ENCODE measurements at regions not wholly inside any gene's neighbourhood (a gene's known extent, or its start where the extent isn't known, plus 50 kb on each side); places are given as distances from the start of the nearest gene placed in this dataset.

DNA sequence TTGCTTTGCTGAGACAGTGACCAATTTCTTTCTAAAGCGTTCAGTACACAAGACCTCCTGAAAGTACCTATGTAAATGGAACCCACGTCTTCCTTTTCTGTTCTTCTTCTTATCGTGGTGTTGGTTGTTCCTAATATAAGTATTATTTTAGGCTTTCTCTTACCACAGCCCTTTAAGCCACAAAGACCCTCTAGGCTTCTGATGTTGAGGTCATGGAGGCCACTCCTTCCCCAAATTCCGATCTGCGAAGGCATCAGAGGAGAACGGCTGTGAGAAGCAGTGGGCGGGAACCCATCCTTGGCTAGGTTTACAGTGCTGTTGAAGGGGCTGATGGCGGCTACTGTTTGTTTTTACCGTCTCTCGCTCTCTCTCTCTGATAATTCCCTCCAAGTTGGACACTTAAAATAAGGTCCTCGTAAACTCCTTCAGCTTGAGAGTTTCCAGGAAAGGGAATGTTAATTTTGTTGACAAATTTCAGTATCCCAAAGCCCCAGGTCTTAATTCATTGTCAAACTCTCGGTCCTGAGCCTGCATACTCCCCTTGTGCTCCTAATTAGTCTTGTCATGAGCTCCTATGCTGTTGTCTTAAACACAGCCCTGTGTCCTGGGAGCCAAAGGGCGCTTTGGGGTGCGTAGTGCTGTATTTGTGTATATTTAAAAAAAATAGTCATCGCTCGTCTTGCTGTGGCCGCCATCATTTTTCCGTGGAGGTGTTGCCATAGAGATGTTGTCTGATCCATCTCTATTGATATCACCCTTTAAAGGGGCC is 178.8 kb downstream of the OPA1 start:
- Histone ChIP-seq H3K27me3 (no peaks in the 10 kb centered on the region; the same call in 1 of the 2 replicates), H3K4me3 (no peak overlapping the region), H3K27ac (no peak overlapping the region), H3K36me3 (no peaks in the 10 kb centered on the region), H4K20me1 (no peaks in the 10 kb centered on the region), H3K9me3 (0 out of 2 replicates have a peak, but pooled peaks cover 5% of the 10 kb centered on the region), H3K4me1 (no peaks in the 10 kb centered on the region), H3K4me2 (no peak overlapping the region), H3K9ac (no peak overlapping the region)
- TF ChIP-seq Cebpa-rat (IDR thresholded peaks at IDR 0.05) = no peak

- no peak overlapping the region for H3K9ac ChIP-seq
- H3K9me3 ChIP-seq = 0 out of 2 replicates have a peak, but pooled peaks cover 5% of the 10 kb centered on the region
- H3K4me3 ChIP-seq = no peak overlapping the region
- no peak overlapping the region for H3K27ac ChIP-seq
- H3K4me2 ChIP-seq = no peak overlapping the region
- H3K27me3 ChIP-seq = no peaks in the 10 kb centered on the region; the same call in 1 of the 2 replicates
- H3K4me1 ChIP-seq = no peaks in the 10 kb centered on the region
- H4K20me1 ChIP-seq = no peaks in the 10 kb centered on the region
- TF ChIP-seq Cebpa-rat (IDR thresholded peaks at IDR 0.05) = no peak
- no peaks in the 10 kb centered on the region for H3K36me3 ChIP-seq
Measured at GRCh38 chr3:193772422-193772763, 179.4 kb downstream of the OPA1 start.

DNA sequence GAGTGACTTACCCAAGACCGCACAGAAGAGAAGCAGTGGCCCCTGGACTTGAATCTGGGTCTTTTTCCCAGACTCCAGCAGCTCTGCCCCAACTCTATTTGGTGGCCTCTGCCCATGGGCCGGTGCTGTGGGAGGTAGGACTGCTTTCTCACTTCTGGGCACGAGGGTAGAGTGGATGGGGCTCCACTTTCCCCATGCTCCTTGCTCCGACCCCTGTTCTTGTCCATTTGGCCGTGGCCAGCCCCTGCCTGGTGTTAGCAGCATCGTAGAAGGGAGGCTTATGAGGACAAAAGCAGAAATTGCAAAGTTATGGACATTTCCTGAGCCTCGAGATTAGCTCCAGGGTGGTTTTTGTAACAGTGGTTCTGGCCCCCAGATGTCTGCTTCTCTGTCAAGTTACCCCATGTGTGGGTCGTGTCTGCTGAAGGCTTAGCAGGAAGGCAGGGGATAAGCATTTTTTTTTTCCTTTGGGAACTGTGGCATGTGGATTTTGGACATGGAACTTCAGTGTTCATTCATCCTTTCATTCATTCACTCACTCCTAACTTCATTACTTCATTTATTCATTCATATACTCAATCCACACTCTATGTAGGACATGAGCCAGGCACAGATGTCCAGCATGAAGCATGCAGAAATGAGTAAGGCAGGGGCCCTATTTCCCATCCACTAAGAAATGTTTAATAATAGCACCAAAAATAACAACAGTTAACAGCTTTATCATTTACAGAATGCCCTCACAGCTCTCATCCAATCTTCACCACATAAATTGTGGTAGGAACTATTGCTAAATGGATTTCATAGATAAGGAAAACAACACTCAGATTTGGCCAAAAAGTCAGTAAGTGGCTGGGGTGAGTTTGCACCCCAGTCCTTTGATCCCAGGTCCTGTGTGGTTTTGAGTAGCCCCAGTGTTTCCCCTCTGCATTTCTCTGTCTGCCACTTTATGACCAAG is 180.5 kb downstream of the OPA1 start:
- H3K9me3 ChIP-seq = 0 out of 2 replicates have a peak, but pooled peaks cover 5% of the 10 kb centered on the region
- TF ChIP-seq Cebpa-rat (IDR thresholded peaks at IDR 0.05) = no peak
- no peaks in the 10 kb centered on the region for H3K4me1 ChIP-seq
- no peak overlapping the region for H3K4me3 ChIP-seq
- H3K9ac ChIP-seq = no peak overlapping the region
- H3K4me2 ChIP-seq = no peak overlapping the region
- peaks cover 3% of the 10 kb centered on the region; the same call in 1 of the 2 replicates for H3K27me3 ChIP-seq
- no peak overlapping the region for H3K27ac ChIP-seq
- no peaks in the 10 kb centered on the region for H4K20me1 ChIP-seq
- H3K36me3 ChIP-seq = no peaks in the 10 kb centered on the region

GRCh38 chr3:193774272-193774915 is 181.4 kb downstream of the OPA1 start:
- Histone ChIP-seq H3K4me2 (no peak overlapping the region), H3K4me1 (no peaks in the 10 kb centered on the region), H3K36me3 (no peaks in the 10 kb centered on the region), H3K27me3 (peaks cover 11% of the 10 kb centered on the region; the same call in 1 of the 2 replicates), H4K20me1 (no peaks in the 10 kb centered on the region), H3K27ac (no peak overlapping the region), H3K4me3 (no peak overlapping the region), H3K9me3 (0 out of 2 replicates have a peak, but pooled peaks cover 5% of the 10 kb centered on the region), H3K9ac (no peak overlapping the region)
- no peak for TF ChIP-seq Cebpa-rat (IDR thresholded peaks at IDR 0.05)

GRCh38 chr3:193774916-193775285 is 181.9 kb downstream of the OPA1 start:
- H3K4me3 ChIP-seq = no peak overlapping the region
- no peak overlapping the region for H3K9ac ChIP-seq
- H3K27me3 ChIP-seq = peaks cover 16% of the 10 kb centered on the region; the same call in 1 of the 2 replicates
- H3K4me2 ChIP-seq = no peak overlapping the region
- H4K20me1 ChIP-seq = no peaks in the 10 kb centered on the region
- TF ChIP-seq Cebpa-rat (IDR thresholded peaks at IDR 0.05) = no peak
- H3K4me1 ChIP-seq = no peaks in the 10 kb centered on the region
- H3K9me3 ChIP-seq = 0 out of 2 replicates have a peak, but pooled peaks cover 5% of the 10 kb centered on the region
- no peak overlapping the region for H3K27ac ChIP-seq
- no peaks in the 10 kb centered on the region for H3K36me3 ChIP-seq

- TF ChIP-seq Cebpa-rat (IDR thresholded peaks at IDR 0.05) = no peak
- H3K4me1 ChIP-seq = no peaks in the 10 kb centered on the region
- H4K20me1 ChIP-seq = no peaks in the 10 kb centered on the region
- no peak overlapping the region for H3K27ac ChIP-seq
- no peak overlapping the region for H3K9ac ChIP-seq
- H3K27me3 ChIP-seq = peaks cover 18% of the 10 kb centered on the region; the same call in 1 of the 2 replicates
- no peak overlapping the region for H3K4me3 ChIP-seq
- H3K4me2 ChIP-seq = no peak overlapping the region
- H3K9me3 ChIP-seq = 0 out of 2 replicates have a peak, but pooled peaks cover 5% of the 10 kb centered on the region
- H3K36me3 ChIP-seq = no peaks in the 10 kb centered on the region
Measured at GRCh38 chr3:193775421-193776077, 182.5 kb downstream of the OPA1 start.

- H3K27ac ChIP-seq = no peak overlapping the region
- H3K4me1 ChIP-seq = no peaks in the 10 kb centered on the region
- no peak overlapping the region for H3K9ac ChIP-seq
- no peak for TF ChIP-seq Cebpa-rat (IDR thresholded peaks at IDR 0.05)
- H3K4me2 ChIP-seq = no peak overlapping the region
- H3K36me3 ChIP-seq = no peaks in the 10 kb centered on the region
- H3K4me3 ChIP-seq = no peak overlapping the region
- peaks cover 18% of the 10 kb centered on the region; the same call in 1 of the 2 replicates for H3K27me3 ChIP-seq
- H3K9me3 ChIP-seq = no peaks in the 10 kb centered on the region
- H4K20me1 ChIP-seq = no peaks in the 10 kb centered on the region
Measured at GRCh38 chr3:193776626-193777358, 183.8 kb downstream of the OPA1 start.

GRCh38 chr3:193777524-193777923 is 184.5 kb downstream of the OPA1 start:
- Histone ChIP-seq H3K9ac (no peak overlapping the region), H3K4me1 (no peaks in the 10 kb centered on the region), H4K20me1 (no peaks in the 10 kb centered on the region), H3K27ac (no peak overlapping the region), H3K36me3 (no peaks in the 10 kb centered on the region), H3K4me2 (no peak overlapping the region), H3K4me3 (no peak overlapping the region), H3K27me3 (peaks cover 18% of the 10 kb centered on the region; the same call in 1 of the 2 replicates), H3K9me3 (no peaks in the 10 kb centered on the region)
- no peak for TF ChIP-seq Cebpa-rat (IDR thresholded peaks at IDR 0.05)

Measured in BLaER1 (cell line).